K562 (cell line): ENCODE measurements at regions not wholly inside any gene's neighbourhood (a gene's known extent, or its start where the extent isn't known, plus 50 kb on each side); places are given as distances from the start of the nearest gene placed in this dataset.

Source experiments
- ATAC-seq: fragments of 200-7000 bp; cut with Tn5 transposase; 3 replicates; pipeline ENCODE4 v1.9.1; 2020; ENCODE audit warnings: moderate library complexity
- BruUV-seq: library from RNA; stranded (reverse); fragments of 400-500 nt; replicated peaks from 2 replicates; lab custom pipeline; 2021; lab: Mats Ljungman, UMichigan
- CTCF ChIA-PET: fragments of 300-600 bp; formaldehyde crosslinking; extraction: SDS; loops from one replicate; lab custom pipeline; 2021; ENCODE audit warnings: low intra/inter-chr PET ratio; lab: Yijun Ruan, JAX
- POLR2A ChIA-PET: fragments of 300-600, 350-650 bp; sonication (Branson Sonifier 250); formaldehyde crosslinking; extraction: SDS; loops from one replicate; lab custom pipeline; 2021; ENCODE audit warnings: antibody characterized with exemption, inconsistent platforms; lab: Yijun Ruan, JAX
- DNase-seq, 4 experiments: peaks; one replicate each; pipeline versions ENCODE4 v3.0.0 to v3.0.0-alpha.2; 2011 to 2018; ENCODE audit warnings: low spot score in 3 of 4, mixed read lengths in 3 of 4; ENCODE audit errors: extremely low read depth in 1 of 4
- FAIRE-seq: peaks from 2 replicates; lab custom pipeline; 2011; peaks lifted over from hg19 to GRCh38; lab: Jason Lieb, UNC
- H2AFZ ChIP-seq: 2 replicates; pipeline ENCODE4 v1.6.0; 2011; ENCODE audit warnings: low read depth, low read length, control low read depth, inconsistent platforms
- H3K27ac ChIP-seq: fragments of 200-600 bp; 3 replicates; pipeline ENCODE4 v1.8.0; 2011; ENCODE audit warnings: low read depth, mild to moderate bottlenecking, control low read depth, inconsistent platforms, low read length, moderate library complexity, mixed read lengths; ENCODE audit errors: extremely low read depth
- H3K27me3 ChIP-seq, 2 experiments: fragments of 300-600 bp in 1 of 2; 2 replicates in 1 of 2; 3 replicates in 1 of 2; pipeline versions ENCODE4 v1.6.0 to v1.8.0; 2011; ENCODE audit warnings: inconsistent platforms in 2 of 2, low read length in 2 of 2, mild to moderate bottlenecking in 1 of 2, mixed read lengths in 1 of 2, moderate library complexity in 1 of 2; ENCODE audit not compliant: control insufficient read depth in 2 of 2, insufficient read depth in 2 of 2
- H3K36me3 ChIP-seq: fragments of 300-600 bp; 3 replicates; pipeline ENCODE4 v1.8.0; 2011; ENCODE audit warnings: mild to moderate bottlenecking, low read length, inconsistent platforms; ENCODE audit not compliant: control insufficient read depth, insufficient read depth
- H3K4me1 ChIP-seq, 2 experiments: fragments of 200-600 bp in 1 of 2; replicated peaks in 1 of 2; 2 replicates in 1 of 2; 3 replicates in 1 of 2; pipeline versions ENCODE4 v1.5.1 to v1.8.0; 2011; ENCODE audit warnings: inconsistent platforms in 2 of 2, low read length in 2 of 2, mild to moderate bottlenecking in 1 of 2, mixed read lengths in 1 of 2, moderate library complexity in 1 of 2; ENCODE audit not compliant: control insufficient read depth in 2 of 2, insufficient read depth in 2 of 2
- H3K4me2 ChIP-seq: 2 replicates; pipeline ENCODE4 v1.6.1; 2011; ENCODE audit warnings: low read length, control low read depth, inconsistent platforms, mixed read lengths; ENCODE audit not compliant: insufficient read depth
- H3K4me3 ChIP-seq: fragments of 200-600 bp; sonication (generic), shearing (Covaris generic); 2 replicates; pipeline ENCODE4 v1.5.1; 2016; ENCODE audit warnings: control low read depth, inconsistent platforms
- H3K79me2 ChIP-seq: fragments of 200-600 bp; 3 replicates; pipeline ENCODE4 v1.8.0; 2011; ENCODE audit warnings: low read length, inconsistent platforms; ENCODE audit not compliant: control insufficient read depth, insufficient read depth
- H3K9ac ChIP-seq, 2 experiments: 2 replicates each; pipeline versions ENCODE4 v1.6.0 to v1.6.1; 2011; ENCODE audit warnings: low read depth in 2 of 2, low read length in 2 of 2, control low read depth in 1 of 2, inconsistent platforms in 1 of 2, mild to moderate bottlenecking in 1 of 2, mixed read lengths in 1 of 2; ENCODE audit not compliant: insufficient read depth in 1 of 2
- H3K9me1 ChIP-seq: one replicate; pipeline ENCODE4 v1.6.0; 2011; ENCODE audit warnings: inconsistent platforms, mild to moderate bottlenecking, low read length, moderate library complexity; ENCODE audit not compliant: control insufficient read depth, insufficient read depth
- H3K9me3 ChIP-seq: replicated peaks from 2 replicates; pipeline ENCODE4 v1.5.1; 2011; ENCODE audit warnings: low read depth, low read length, inconsistent platforms; ENCODE audit not compliant: control insufficient read depth, insufficient read depth
- H4K20me1 ChIP-seq: replicated peaks from 2 replicates; pipeline ENCODE4 v1.6.1; 2011; ENCODE audit warnings: low read length, inconsistent platforms, mixed read lengths; ENCODE audit not compliant: control insufficient read depth, insufficient read depth
- CBFA2T2 ChIP-seq: fragments of 450-650 bp; conservative IDR thresholded peaks from 2 replicates; pipeline ENCODE4 v1.6.1; 2017; ENCODE audit warnings: mild to moderate bottlenecking
- CCAR2 ChIP-seq: fragments of 200-400 bp; formaldehyde crosslinking; IDR thresholded peaks from 2 replicates; pipeline ENCODE4 v1.6.1; 2017; ENCODE audit warnings: mild to moderate bottlenecking, low read depth, low read length
- CTBP1 ChIP-seq: fragments of 450-650 bp; IDR thresholded peaks from 2 replicates; pipeline ENCODE4 v1.6.1; 2016; ENCODE audit warnings: borderline replicate concordance
- FOS ChIP-seq: IDR thresholded peaks from 3 replicates; pipeline ENCODE4 v1.6.1; 2011; ENCODE audit not compliant: insufficient read length; ENCODE audit errors: extremely low read depth
- FOXJ3 ChIP-seq: sonication (generic); formaldehyde crosslinking; IDR thresholded peaks from 2 replicates; pipeline ENCODE4 v1.4.0; 2020; ENCODE audit warnings: mild to moderate bottlenecking, missing genetic modification reagents
- HMG20B ChIP-seq: fragments of 250-450 bp; sonication (Bioruptor Pico); IDR thresholded peaks from 2 replicates; pipeline ENCODE4 v1.5.0; 2021; ENCODE audit warnings: mild to moderate bottlenecking
- KLF10 ChIP-seq: fragments of 250-450 bp; sonication (Bioruptor Pico); IDR thresholded peaks from 2 replicates; pipeline ENCODE4 v1.6.1; 2021; ENCODE audit warnings: matching md5 sums
- MAFF ChIP-seq: IDR thresholded peaks from 2 replicates; pipeline ENCODE4 v1.6.1; 2012; ENCODE audit warnings: low read length, improper control_type of control experiment
- MEIS2 ChIP-seq: fragments of 450-650 bp; IDR thresholded peaks from 2 replicates; pipeline ENCODE4 v1.6.1; 2014; ENCODE audit warnings: mild to moderate bottlenecking; ENCODE audit not compliant: partially characterized antibody
- NBN ChIP-seq: fragments of 450-650 bp; IDR thresholded peaks from 2 replicates; pipeline ENCODE4 v1.6.1; 2016; ENCODE audit warnings: low read depth, mild to moderate bottlenecking
- NFIX ChIP-seq: fragments of 250-450 bp; sonication (Bioruptor Pico); IDR thresholded peaks from 2 replicates; pipeline ENCODE4 v1.4.0; 2020; ENCODE audit warnings: low read depth, mild to moderate bottlenecking, moderate library complexity
- OTX1 ChIP-seq: fragments of 450-650 bp; formaldehyde crosslinking; IDR thresholded peaks from 2 replicates; pipeline ENCODE4 v1.4.0; 2022; ENCODE audit warnings: mild to moderate bottlenecking
- RBFOX2 ChIP-seq: fragments of 200-400 bp; formaldehyde crosslinking; IDR thresholded peaks from 2 replicates; pipeline ENCODE4 v1.6.1; 2017; ENCODE audit warnings: low read depth, mild to moderate bottlenecking, low read length, moderate library complexity
- RBM15 ChIP-seq: fragments of 200-400 bp; formaldehyde crosslinking; IDR thresholded peaks from 2 replicates; pipeline ENCODE4 v1.6.1; 2018; ENCODE audit warnings: mild to moderate bottlenecking, low read length, moderate library complexity; ENCODE audit not compliant: insufficient read depth
- RHOXF2B ChIP-seq: fragments of 250-450 bp; sonication (Bioruptor Pico); conservative IDR thresholded peaks from 2 replicates; pipeline ENCODE4 v1.5.1; 2021
- TBL1XR1 ChIP-seq, 2 experiments: IDR thresholded peaks; 2 replicates each; pipeline ENCODE4 v1.6.1; 2012; ENCODE audit warnings: improper control_type of control experiment in 2 of 2, low read length in 2 of 2, mild to moderate bottlenecking in 1 of 2
- ZNF316 ChIP-seq: fragments of 450-650 bp; IDR thresholded peaks from 2 replicates; pipeline ENCODE4 v1.6.1; 2016
- ZNF354B ChIP-seq: fragments of 250-450 bp; sonication (Bioruptor Pico); IDR thresholded peaks from 2 replicates; pipeline ENCODE4 v1.4.0; 2020
- ZNF561 ChIP-seq: fragments of 450-650 bp; formaldehyde crosslinking; conservative IDR thresholded peaks from 2 replicates; pipeline ENCODE4 v1.4.0; 2020; ENCODE audit warnings: mild to moderate bottlenecking, moderate library complexity
- WGBS: fragments of 100-300 bp; shearing (Covaris generic); methylation state at CpG from one replicate; pipeline ENCODE4 v1.1.6; 2016; ENCODE audit warnings: low coverage, mixed read lengths; ENCODE audit not compliant: insufficient coverage; ENCODE audit errors: missing lambda C conversion rate; 5-methylcytosine and 5-hydroxymethylcytosine counted together
- in situ Hi-C: fragments of 300-500 bp; cut with MboI; formaldehyde crosslinking; loops from 4 replicates; pipeline ENCODE4 v1.15.0; 2018; ENCODE audit warnings: inconsistent platforms, mixed read lengths
- intact Hi-C: fragments of 100-400 bp; cut with micrococcal nuclease; formaldehyde crosslinking; loops from 2 replicates; pipeline ENCODE4 v1.14.2; 2022
- TF ChIP-seq, protein P1 (sequence below): fragments of 450-650 bp; IDR thresholded peaks from 2 replicates; pipeline ENCODE4 v1.6.1; 2016; ENCODE audit warnings: missing biosample characterization, missing genetic modification characterization

DNA sequence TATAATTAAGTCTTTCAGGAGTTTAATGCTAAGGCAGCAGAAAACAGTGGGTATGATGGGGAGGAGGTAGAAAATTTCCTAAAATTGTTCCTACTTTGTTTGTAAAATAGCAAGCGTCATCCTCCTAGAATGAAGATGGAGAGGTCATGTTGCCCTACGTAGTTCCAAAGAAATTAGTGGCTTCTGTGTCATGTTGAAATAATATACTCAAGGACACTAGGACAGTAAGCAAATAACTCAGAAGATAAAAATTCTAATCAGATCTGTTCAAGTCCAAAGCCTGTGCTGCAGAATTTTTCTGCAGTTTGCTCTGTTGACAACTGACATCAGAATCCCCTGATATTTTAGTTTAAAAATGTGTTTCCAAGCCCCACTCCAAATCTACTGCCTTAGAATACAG lies 486.3 kb downstream of the DIRAS2 start (continued):
- TF ChIP-seq RHOXF2B (no peak), FOXJ3 (CRISPR knock-in tag) (no peak)

DNA sequence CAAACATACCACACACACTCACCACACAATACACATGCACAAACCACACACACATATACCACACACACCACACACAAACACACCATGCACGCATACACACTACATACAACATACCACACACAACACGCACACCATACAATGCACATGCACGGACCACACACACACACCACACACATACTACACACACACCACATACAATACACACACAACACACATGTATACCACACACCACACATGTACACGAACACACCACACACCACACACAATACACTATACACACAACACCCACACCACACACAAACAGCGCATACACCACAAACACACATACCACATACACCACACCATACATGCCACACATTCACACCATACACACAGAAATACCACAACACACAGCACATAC lies 480.3 kb downstream of the DIRAS2 start:
- in situ Hi-C loops: no loop called here
- 3% methylated on average over 3 of the region's 5 CpGs for WGBS
- Histone ChIP-seq H3K9me1 (no peaks in the 10 kb centered on the region), H4K20me1 (no peaks in the 10 kb centered on the region), H3K4me1 (no peaks in the 10 kb centered on the region), H2AFZ (no peak overlapping the region), H3K4me3 (no peak overlapping the region), H3K79me2 (no peaks in the 10 kb centered on the region), H3K36me3 (no peaks in the 10 kb centered on the region), H3K4me2 (no peak overlapping the region), H3K9ac (no peak overlapping the region), H3K27ac (no peak overlapping the region), H3K9me3 (no peaks in the 10 kb centered on the region), H3K27me3 (no peaks in the 10 kb centered on the region)
- no peak for TF ChIP-seq NFIX
- TF ChIP-seq CCAR2: no peak
- TF ChIP-seq TBL1XR1 (IDR thresholded peaks at IDR 0.05; ENCODE audit: low read length in 2 of 2): no peak
- TF ChIP-seq MEIS2: no peak
- no peak for TF ChIP-seq FOS
- TF ChIP-seq KLF10: no peak
- TF ChIP-seq ZNF354B: no peak
- no peak for TF ChIP-seq HMG20B (CRISPR knock-in tag)
- TF ChIP-seq MAFF: no peak
- TF ChIP-seq, protein P1, sequence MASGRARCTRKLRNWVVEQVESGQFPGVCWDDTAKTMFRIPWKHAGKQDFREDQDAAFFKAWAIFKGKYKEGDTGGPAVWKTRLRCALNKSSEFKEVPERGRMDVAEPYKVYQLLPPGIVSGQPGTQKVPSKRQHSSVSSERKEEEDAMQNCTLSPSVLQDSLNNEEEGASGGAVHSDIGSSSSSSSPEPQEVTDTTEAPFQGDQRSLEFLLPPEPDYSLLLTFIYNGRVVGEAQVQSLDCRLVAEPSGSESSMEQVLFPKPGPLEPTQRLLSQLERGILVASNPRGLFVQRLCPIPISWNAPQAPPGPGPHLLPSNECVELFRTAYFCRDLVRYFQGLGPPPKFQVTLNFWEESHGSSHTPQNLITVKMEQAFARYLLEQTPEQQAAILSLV (tag): no peak
- TF ChIP-seq CTBP1: no peak
- no peak for TF ChIP-seq RBFOX2
- no peak for TF ChIP-seq RBM15
- TF ChIP-seq OTX1: no peak
- no peak for TF ChIP-seq CBFA2T2
- no peak for TF ChIP-seq ZNF316
- TF ChIP-seq ZNF561 (CRISPR knock-in tag): no peak
- no peak for TF ChIP-seq NBN
- intact Hi-C loops: no loop called here
- no peak for ATAC-seq
- FAIRE-seq: no peak
- POLR2A ChIA-PET: interaction anchor here (0.6 kb wide), 1 partner anchor 598 kb away, joined by 3 read pairs; no protein-coding TSS in a partner anchor
- CTCF ChIA-PET: no interaction called here
- no peak for DNase-seq
- BruUV-seq: no TSS peak
